ENCODE measurements at regions not wholly inside any gene's neighbourhood (a gene's known extent, or its start where the extent isn't known, plus 50 kb on each side); places are given as distances from the start of the nearest gene placed in this dataset.

DNA sequence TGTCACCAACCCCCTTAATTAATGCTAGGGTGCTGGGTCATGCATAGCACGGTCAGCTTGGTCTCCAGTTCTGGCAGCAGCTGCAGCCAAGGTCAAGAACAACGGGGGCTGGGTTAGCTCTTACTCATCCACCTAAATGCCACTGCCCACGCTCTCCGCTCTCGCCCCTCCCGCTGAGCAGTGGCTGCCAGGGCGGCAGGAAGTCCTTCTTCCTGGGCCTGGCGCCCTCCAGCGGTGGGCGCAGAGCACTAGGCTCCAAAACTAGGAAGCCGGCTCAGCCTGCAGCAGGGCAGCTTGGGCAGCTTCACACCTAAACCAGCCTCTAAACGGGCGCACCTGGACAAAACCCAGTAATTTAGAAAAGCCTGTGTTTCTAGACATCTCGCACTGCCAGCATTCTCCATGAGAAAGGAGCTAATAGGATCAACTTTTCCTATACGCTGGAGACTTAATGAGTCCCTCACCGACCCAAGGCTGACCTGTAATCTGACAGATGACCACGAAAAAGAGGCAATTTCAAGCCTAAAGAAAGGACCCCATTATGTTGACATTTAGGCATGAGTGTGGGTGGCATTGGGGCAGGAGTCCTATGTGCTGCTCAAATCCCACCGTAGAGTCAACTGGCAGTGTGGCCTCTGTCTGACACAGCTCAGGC is 78.4 kb upstream of the LRRN2 start:
- 0 out of 2 replicates have a peak overlapping the region, but pooled peaks have one; percentile 30 for H2AFZ ChIP-seq (ENCODE audit: low read length)

DNA sequence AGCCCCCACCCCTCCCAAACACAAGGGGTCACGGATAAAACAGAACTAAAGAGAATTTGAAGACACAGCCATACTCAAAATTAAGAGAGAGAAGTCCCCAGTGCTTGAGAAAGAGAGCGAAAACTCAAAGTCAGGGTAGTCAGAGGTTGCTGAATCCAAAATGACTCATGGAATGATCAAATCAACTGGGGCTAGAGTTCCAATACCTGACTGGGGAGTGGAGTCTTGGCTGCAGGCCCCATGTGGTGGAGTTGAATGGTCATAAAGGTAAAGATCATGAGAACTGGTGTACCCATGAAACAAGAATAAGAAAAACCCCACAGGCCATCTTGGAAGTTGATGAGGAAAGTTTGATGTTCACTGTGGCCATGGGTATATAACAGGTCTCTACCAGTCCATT is 84.5 kb upstream of the LRRN2 start:
- no peaks in the 10 kb centered on the region for H3K36me3 ChIP-seq (ENCODE audit: insufficient read depth, low read length)

More for the DNA sequence above, 78.4 kb upstream of the LRRN2 start:
- no peaks in the 10 kb centered on the region for H3K79me2 ChIP-seq (ENCODE audit: low read length)
- H3K36me3 ChIP-seq (ENCODE audit: insufficient read depth, low read length): no peaks in the 10 kb centered on the region
- H3K9me2 ChIP-seq (replicated peaks; ENCODE audit: insufficient read depth, low read length): no peaks in the 10 kb centered on the region
- H3K27me3 ChIP-seq (ENCODE audit: low read length): no peaks in the 10 kb centered on the region
- no peaks in the 10 kb centered on the region for H4K20me1 ChIP-seq (ENCODE audit: insufficient read depth, low read depth, low read length)
- no peak overlapping the region for H3K27ac ChIP-seq (ENCODE audit: low read length)
- peak; percentile 90 for DNase-seq
- no peak overlapping the region for H3K4me3 ChIP-seq (ENCODE audit: low read length)
- H3K4me2 ChIP-seq (ENCODE audit: low read depth, low read length, poor library complexity, severe bottlenecking): peak overlapping the region; percentile 14
- no peak overlapping the region for H3K9ac ChIP-seq (ENCODE audit: low read length)
- no peaks in the 10 kb centered on the region for H3K9me3 ChIP-seq (ENCODE audit: low read length)
- peaks cover 4% of the 10 kb centered on the region for H3K4me1 ChIP-seq (ENCODE audit: low read length)

DNA sequence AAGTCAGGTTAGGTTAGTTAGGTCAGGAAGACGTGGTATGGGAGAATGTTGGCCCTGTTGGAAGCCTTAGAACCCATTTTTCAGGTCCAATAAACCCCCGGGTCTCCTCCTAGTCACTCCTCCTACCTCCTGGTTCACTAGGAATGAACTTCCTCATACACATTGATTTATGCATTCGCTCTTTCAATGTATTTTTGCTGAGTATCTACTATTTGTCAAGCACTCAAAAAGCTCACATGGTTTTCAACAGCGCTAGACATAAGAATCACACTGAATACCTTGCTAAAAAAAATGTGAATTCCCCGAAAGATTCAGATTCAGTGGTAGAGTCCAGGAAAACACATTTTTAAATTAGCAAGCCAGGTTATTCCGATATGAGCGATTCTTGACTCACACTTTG is 85.8 kb upstream of the LRRN2 start:
- Histone ChIP-seq H3K4me3 (ENCODE audit: low read length) (no peak overlapping the region), H3K27ac (ENCODE audit: low read length) (no peak overlapping the region), H3K9ac (ENCODE audit: low read length) (no peak overlapping the region), H3K79me2 (ENCODE audit: low read length) (no peaks in the 10 kb centered on the region), H3K27me3 (ENCODE audit: low read length) (no peaks in the 10 kb centered on the region), H3K4me2 (ENCODE audit: low read depth, low read length, poor library complexity, severe bottlenecking) (no peak overlapping the region), H3K36me3 (ENCODE audit: insufficient read depth, low read length) (no peaks in the 10 kb centered on the region), H3K4me1 (ENCODE audit: low read length) (no peaks in the 10 kb centered on the region), H3K9me3 (ENCODE audit: low read length) (no peaks in the 10 kb centered on the region), H2AFZ (ENCODE audit: low read length) (no peak overlapping the region), H3K9me2 (replicated peaks; ENCODE audit: insufficient read depth, low read length) (no peaks in the 10 kb centered on the region), H4K20me1 (ENCODE audit: insufficient read depth, low read depth, low read length) (no peaks in the 10 kb centered on the region)
- DNase-seq: no peak

More for the DNA sequence above, 84.5 kb upstream of the LRRN2 start:
- DNase-seq: no peak
- Histone ChIP-seq H3K4me3 (ENCODE audit: low read length) (no peak overlapping the region), H3K4me1 (ENCODE audit: low read length) (no peaks in the 10 kb centered on the region), H3K27ac (ENCODE audit: low read length) (no peak overlapping the region), H2AFZ (ENCODE audit: low read length) (no peak overlapping the region), H3K79me2 (ENCODE audit: low read length) (no peaks in the 10 kb centered on the region), H3K27me3 (ENCODE audit: low read length) (no peaks in the 10 kb centered on the region), H4K20me1 (ENCODE audit: insufficient read depth, low read depth, low read length) (no peaks in the 10 kb centered on the region), H3K9me2 (replicated peaks; ENCODE audit: insufficient read depth, low read length) (no peaks in the 10 kb centered on the region), H3K4me2 (ENCODE audit: low read depth, low read length, poor library complexity, severe bottlenecking) (no peak overlapping the region), H3K9ac (ENCODE audit: low read length) (no peak overlapping the region), H3K9me3 (ENCODE audit: low read length) (no peaks in the 10 kb centered on the region)

DNA sequence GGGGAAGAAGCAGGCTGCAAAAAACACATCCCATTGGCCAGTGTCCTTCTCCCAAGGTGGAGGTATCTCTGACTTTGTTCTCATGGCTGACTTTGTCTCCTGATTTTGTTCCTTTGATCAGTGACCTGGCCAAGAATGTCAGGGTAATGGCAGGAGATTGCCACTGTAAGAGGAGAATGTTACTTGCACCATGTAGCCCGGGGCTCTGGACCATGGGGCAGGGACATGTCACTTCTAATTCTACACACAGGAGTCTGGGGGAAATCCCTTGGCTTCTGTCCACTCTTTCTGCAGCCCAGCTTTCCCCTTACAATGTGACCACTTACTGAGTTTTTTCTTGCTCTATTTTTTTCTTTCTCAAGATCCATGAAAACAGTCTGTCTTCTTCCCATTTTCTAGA is 87.7 kb upstream of the LRRN2 start:
- H3K79me2 ChIP-seq (ENCODE audit: low read length): no peaks in the 10 kb centered on the region
- H3K9ac ChIP-seq (ENCODE audit: low read length): no peak overlapping the region
- H3K27ac ChIP-seq (ENCODE audit: low read length): no peak overlapping the region
- no peak overlapping the region for H3K4me3 ChIP-seq (ENCODE audit: low read length)
- no peaks in the 10 kb centered on the region for H3K36me3 ChIP-seq (ENCODE audit: insufficient read depth, low read length)
- H3K27me3 ChIP-seq (ENCODE audit: low read length): no peaks in the 10 kb centered on the region
- no peak overlapping the region for H3K4me2 ChIP-seq (ENCODE audit: low read depth, low read length, poor library complexity, severe bottlenecking)
- no peak overlapping the region for H2AFZ ChIP-seq (ENCODE audit: low read length)
- DNase-seq: no peak
- H3K9me3 ChIP-seq (ENCODE audit: low read length): no peaks in the 10 kb centered on the region
- H3K9me2 ChIP-seq (replicated peaks; ENCODE audit: insufficient read depth, low read length): no peaks in the 10 kb centered on the region
- no peaks in the 10 kb centered on the region for H4K20me1 ChIP-seq (ENCODE audit: insufficient read depth, low read depth, low read length)
- no peaks in the 10 kb centered on the region for H3K4me1 ChIP-seq (ENCODE audit: low read length)

DNA sequence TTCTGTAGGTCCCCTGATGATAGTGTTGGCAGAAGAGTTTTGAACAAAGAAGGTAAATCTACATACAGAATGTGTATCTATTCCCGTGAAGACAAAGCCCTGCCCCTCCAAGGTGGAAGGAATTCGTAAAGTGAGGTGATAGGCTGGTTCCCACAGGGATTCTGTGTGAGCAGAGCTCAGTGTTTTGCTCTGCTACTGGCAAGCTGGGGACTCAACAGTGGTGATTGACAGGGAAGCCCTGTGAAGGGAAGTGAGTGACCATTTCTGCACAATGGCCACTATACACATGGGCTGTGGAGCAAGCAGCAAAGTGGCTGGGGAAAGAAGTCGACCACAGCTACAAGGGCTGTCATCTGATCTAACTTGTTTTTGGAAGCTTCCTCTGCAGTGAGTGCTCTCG is 90.0 kb upstream of the LRRN2 start:
- no peak for DNase-seq
- no peaks in the 10 kb centered on the region for H3K36me3 ChIP-seq (ENCODE audit: insufficient read depth, low read length)
- H3K9me2 ChIP-seq (replicated peaks; ENCODE audit: insufficient read depth, low read length): no peaks in the 10 kb centered on the region
- H3K4me2 ChIP-seq (ENCODE audit: low read depth, low read length, poor library complexity, severe bottlenecking): no peak overlapping the region
- no peaks in the 10 kb centered on the region for H3K9me3 ChIP-seq (ENCODE audit: low read length)
- no peak overlapping the region for H3K27ac ChIP-seq (ENCODE audit: low read length)
- no peaks in the 10 kb centered on the region for H3K4me1 ChIP-seq (ENCODE audit: low read length)
- no peak overlapping the region for H2AFZ ChIP-seq (ENCODE audit: low read length)
- no peaks in the 10 kb centered on the region for H3K27me3 ChIP-seq (ENCODE audit: low read length)
- no peaks in the 10 kb centered on the region for H4K20me1 ChIP-seq (ENCODE audit: insufficient read depth, low read depth, low read length)
- H3K9ac ChIP-seq (ENCODE audit: low read length): no peak overlapping the region
- no peak overlapping the region for H3K4me3 ChIP-seq (ENCODE audit: low read length)
- no peaks in the 10 kb centered on the region for H3K79me2 ChIP-seq (ENCODE audit: low read length)

DNA sequence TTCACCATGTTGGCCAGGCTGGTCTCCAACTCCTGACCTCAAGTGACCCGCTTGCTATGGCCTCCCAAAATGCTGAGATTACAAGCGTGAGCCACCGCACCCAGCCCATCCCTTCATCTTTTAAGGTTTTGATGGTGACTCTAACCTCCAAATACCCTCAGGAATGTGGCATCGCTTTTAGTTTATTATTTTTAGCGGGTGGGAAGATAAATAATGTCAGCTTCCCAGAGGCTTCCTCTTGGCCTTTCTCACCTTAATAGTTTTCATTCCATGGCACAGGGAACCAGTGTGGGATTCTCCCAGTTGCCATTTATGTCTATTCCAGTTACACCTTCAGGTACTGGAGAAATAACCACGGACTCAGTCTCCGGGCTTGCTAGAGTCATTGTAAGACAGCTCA is 92.1 kb upstream of the LRRN2 start:
- H2AFZ ChIP-seq (ENCODE audit: low read length): no peak overlapping the region
- H3K27ac ChIP-seq (ENCODE audit: low read length): no peak overlapping the region
- no peak overlapping the region for H3K4me2 ChIP-seq (ENCODE audit: low read depth, low read length, poor library complexity, severe bottlenecking)
- H3K9ac ChIP-seq (ENCODE audit: low read length): no peak overlapping the region
- H3K36me3 ChIP-seq (ENCODE audit: insufficient read depth, low read length): no peaks in the 10 kb centered on the region
- no peak overlapping the region for H3K4me3 ChIP-seq (ENCODE audit: low read length)
- DNase-seq: no peak
- H3K27me3 ChIP-seq (ENCODE audit: low read length): no peaks in the 10 kb centered on the region
- no peaks in the 10 kb centered on the region for H3K79me2 ChIP-seq (ENCODE audit: low read length)
- no peaks in the 10 kb centered on the region for H4K20me1 ChIP-seq (ENCODE audit: insufficient read depth, low read depth, low read length)
- H3K4me1 ChIP-seq (ENCODE audit: low read length): no peaks in the 10 kb centered on the region
- H3K9me2 ChIP-seq (replicated peaks; ENCODE audit: insufficient read depth, low read length): no peaks in the 10 kb centered on the region
- H3K9me3 ChIP-seq (ENCODE audit: low read length): no peaks in the 10 kb centered on the region

DNA sequence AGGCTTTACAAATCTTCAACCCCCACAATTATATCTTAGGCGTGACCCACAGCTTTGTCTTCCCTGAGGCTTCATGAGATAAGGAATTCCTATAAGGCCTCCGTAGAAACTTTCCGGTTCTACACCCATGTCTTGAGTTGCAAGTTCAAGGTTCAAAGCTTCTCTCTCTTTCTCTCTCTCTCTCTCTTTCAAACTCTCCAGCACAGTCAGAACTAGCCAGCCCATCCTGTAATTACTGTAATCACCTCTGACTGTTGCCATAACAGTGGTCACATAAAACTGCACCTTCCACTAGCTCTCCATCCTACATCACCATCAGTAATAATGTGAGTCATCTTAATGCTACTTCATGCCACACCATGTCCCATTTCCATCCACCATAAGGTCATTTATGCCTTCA is 90.0 kb upstream of the NFASC start:
- Histone ChIP-seq H3K36me3 (ENCODE audit: insufficient read depth, low read length) (no peaks in the 10 kb centered on the region), H4K20me1 (ENCODE audit: insufficient read depth, low read depth, low read length) (no peaks in the 10 kb centered on the region), H3K9ac (ENCODE audit: low read length) (no peak overlapping the region), H2AFZ (ENCODE audit: low read length) (no peak overlapping the region), H3K9me2 (replicated peaks; ENCODE audit: insufficient read depth, low read length) (no peaks in the 10 kb centered on the region), H3K27me3 (ENCODE audit: low read length) (no peaks in the 10 kb centered on the region), H3K4me1 (ENCODE audit: low read length) (no peaks in the 10 kb centered on the region), H3K4me2 (ENCODE audit: low read depth, low read length, poor library complexity, severe bottlenecking) (no peak overlapping the region), H3K4me3 (ENCODE audit: low read length) (no peak overlapping the region), H3K27ac (ENCODE audit: low read length) (no peak overlapping the region), H3K9me3 (ENCODE audit: low read length) (no peaks in the 10 kb centered on the region), H3K79me2 (ENCODE audit: low read length) (no peaks in the 10 kb centered on the region)
- DNase-seq: no peak

DNA sequence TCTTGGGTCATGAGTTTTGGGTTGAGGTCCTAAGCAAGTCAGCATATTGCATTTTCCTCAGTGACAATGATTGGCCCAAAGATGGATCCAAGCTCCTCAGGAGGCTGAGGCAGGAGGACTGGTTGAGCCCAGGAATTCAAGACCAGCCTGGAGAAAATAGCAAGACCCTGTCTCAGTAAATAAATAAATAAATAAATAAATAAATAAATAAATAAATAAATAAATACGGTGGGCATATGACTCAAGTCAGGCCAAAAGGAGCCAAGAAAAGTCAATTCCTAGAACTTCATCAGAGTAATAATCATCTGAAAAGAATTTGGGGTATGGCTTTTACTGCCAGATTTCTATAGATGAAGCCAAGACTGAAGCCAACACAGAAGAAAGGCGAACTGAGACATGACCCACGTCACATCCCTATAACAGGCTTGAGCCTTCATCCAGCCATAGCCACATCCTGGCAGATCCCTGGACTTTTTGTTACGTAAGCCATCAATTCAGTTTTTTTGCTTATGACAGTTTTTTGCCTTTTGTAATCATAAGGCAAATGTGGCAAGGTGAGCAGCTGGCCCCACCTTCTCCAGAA is 88.5 kb upstream of the NFASC start:
- Histone ChIP-seq H3K9ac (ENCODE audit: low read length) (no peak overlapping the region), H3K4me3 (ENCODE audit: low read length) (no peak overlapping the region), H3K4me1 (ENCODE audit: low read length) (no peaks in the 10 kb centered on the region), H4K20me1 (ENCODE audit: insufficient read depth, low read depth, low read length) (no peaks in the 10 kb centered on the region), H2AFZ (ENCODE audit: low read length) (no peak overlapping the region), H3K27me3 (ENCODE audit: low read length) (no peaks in the 10 kb centered on the region), H3K9me2 (replicated peaks; ENCODE audit: insufficient read depth, low read length) (no peaks in the 10 kb centered on the region), H3K27ac (ENCODE audit: low read length) (no peak overlapping the region), H3K79me2 (ENCODE audit: low read length) (no peaks in the 10 kb centered on the region), H3K36me3 (ENCODE audit: insufficient read depth, low read length) (no peaks in the 10 kb centered on the region), H3K4me2 (ENCODE audit: low read depth, low read length, poor library complexity, severe bottlenecking) (no peak overlapping the region), H3K9me3 (ENCODE audit: low read length) (no peaks in the 10 kb centered on the region)
- DNase-seq: no peak
